ENCODE measurements at regions not wholly inside any gene's neighbourhood (a gene's known extent, or its start where the extent isn't known, plus 50 kb on each side); places are given as distances from the start of the nearest gene placed in this dataset.

DNA sequence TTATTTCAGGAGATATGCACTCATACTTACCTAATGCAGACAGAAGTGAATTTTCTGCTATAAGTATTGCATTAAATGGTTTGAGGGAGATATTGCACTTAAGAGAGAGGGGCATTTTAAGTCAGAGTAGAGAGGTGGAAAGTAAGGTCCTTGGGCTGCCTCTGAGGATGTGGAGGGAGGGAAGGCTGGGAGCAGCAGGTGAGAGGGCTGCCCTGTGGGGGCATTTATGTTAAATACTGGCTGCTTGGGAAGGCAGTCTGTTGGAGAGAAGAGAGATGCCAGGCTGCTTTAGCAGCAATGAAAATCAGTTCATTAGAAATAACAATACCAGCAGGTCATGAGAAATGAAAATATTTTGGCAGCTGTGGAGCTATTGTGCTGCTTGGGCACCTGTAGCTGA, 576.2 kb upstream of the HS6ST1 start:
- intact Hi-C loops (cut with DNase I): no loop called here
- Histone ChIP-seq H3K4me3 (no peak overlapping the region), H3K36me3 (no peaks in the 10 kb centered on the region), H3K27me3 (replicated peaks; ENCODE audit: insufficient read depth) (no peaks in the 10 kb centered on the region), H3K4me1 (replicated peaks) (no peaks in the 10 kb centered on the region), H3K9me3 (no peaks in the 10 kb centered on the region), H3K27ac (no peak overlapping the region)
- no peak for TF ChIP-seq POLR2AphosphoS5 (IDR thresholded peaks at IDR 0.05)
- TF ChIP-seq POLR2A (IDR thresholded peaks at IDR 0.05): no peak
- TF ChIP-seq, protein P1, sequence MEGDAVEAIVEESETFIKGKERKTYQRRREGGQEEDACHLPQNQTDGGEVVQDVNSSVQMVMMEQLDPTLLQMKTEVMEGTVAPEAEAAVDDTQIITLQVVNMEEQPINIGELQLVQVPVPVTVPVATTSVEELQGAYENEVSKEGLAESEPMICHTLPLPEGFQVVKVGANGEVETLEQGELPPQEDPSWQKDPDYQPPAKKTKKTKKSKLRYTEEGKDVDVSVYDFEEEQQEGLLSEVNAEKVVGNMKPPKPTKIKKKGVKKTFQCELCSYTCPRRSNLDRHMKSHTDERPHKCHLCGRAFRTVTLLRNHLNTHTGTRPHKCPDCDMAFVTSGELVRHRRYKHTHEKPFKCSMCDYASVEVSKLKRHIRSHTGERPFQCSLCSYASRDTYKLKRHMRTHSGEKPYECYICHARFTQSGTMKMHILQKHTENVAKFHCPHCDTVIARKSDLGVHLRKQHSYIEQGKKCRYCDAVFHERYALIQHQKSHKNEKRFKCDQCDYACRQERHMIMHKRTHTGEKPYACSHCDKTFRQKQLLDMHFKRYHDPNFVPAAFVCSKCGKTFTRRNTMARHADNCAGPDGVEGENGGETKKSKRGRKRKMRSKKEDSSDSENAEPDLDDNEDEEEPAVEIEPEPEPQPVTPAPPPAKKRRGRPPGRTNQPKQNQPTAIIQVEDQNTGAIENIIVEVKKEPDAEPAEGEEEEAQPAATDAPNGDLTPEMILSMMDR (IDR thresholded peaks at IDR 0.05): no peak
- DNase-seq (ENCODE audit: low spot score): no peak

DNA sequence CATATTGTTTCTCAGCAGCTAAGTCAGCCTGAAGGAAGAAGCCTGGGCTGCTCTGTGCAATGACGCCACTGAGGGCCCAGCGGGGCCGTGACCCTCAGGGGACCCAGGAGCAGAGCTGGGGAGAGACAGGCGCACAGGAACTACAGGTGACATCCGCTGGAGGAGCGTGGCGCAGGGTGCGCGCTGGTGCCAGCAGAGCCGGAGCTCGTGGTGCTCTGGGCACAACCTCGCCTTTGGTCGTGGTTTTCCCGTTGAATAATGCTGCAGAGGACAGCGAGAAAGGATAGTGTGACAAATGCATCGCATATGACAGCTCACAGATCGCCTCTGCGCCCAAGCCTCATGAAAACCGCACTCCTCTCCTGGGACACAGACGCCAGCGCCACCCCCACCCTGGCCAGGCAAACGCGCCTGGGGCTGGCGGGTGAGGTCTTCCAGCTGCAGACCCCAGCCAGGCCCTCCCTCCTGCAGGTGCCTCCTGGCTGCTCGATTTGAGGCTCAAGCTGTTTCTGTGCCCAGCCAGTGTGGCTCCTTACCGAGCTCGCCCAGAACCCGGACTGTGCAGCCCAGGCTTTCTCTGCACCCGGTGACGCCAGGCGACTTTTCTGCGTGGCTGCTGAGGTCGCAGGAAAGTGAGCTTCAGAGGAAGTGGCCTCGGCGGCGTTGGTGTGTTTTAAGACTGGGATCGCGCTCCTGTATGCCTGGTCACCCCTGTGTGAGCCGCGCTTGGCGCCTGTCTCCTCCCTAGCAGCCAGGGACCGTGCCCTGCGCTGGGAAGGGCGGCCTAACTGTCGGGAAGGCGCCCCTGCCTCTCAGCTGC, 583.1 kb upstream of the HS6ST1 start:
- H3K36me3 ChIP-seq: no peaks in the 10 kb centered on the region
- intact Hi-C loops (cut with DNase I): no loop called here
- H3K27me3 ChIP-seq (replicated peaks; ENCODE audit: insufficient read depth): no peaks in the 10 kb centered on the region
- H3K4me3 ChIP-seq: no peak overlapping the region
- H3K4me1 ChIP-seq (replicated peaks): no peaks in the 10 kb centered on the region
- H3K9me3 ChIP-seq: no peaks in the 10 kb centered on the region
- no peak for DNase-seq (ENCODE audit: low spot score)
- 66% methylated on average over 42 of the region's 46 CpGs for WGBS
- no peak for TF ChIP-seq POLR2A (IDR thresholded peaks at IDR 0.05)
- TF ChIP-seq, protein P1 (IDR thresholded peaks at IDR 0.05): no peak
- no peak for TF ChIP-seq POLR2AphosphoS5 (IDR thresholded peaks at IDR 0.05)
- H3K27ac ChIP-seq: no peak overlapping the region

DNA sequence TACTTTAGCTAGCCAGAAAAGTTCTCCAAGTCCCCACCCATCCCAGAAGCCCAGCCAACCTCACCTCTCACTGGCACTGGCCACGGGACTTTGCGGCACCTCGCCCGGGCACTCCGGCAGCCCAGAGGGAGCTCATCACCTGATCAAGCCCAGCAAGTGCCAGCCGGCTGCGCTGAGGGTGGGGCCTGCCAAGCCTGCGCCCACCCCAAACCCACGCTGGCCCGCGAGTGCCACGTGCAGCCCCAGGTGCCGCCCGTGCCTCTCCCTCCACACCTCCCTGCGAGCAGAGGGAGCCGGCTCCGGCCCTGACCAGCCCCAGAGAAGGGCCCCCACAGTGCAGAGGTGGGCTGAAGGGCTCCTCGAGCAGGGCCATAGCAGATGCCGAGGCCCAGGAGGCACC, 585.0 kb upstream of the HS6ST1 start:
- WGBS: 95% methylated on average over 17 of the region's 19 CpGs
- Histone ChIP-seq H3K4me1 (replicated peaks) (no peaks in the 10 kb centered on the region), H3K4me3 (no peak overlapping the region), H3K27ac (no peak overlapping the region), H3K36me3 (no peaks in the 10 kb centered on the region), H3K9me3 (no peaks in the 10 kb centered on the region), H3K27me3 (replicated peaks; ENCODE audit: insufficient read depth) (no peaks in the 10 kb centered on the region)
- TF ChIP-seq POLR2AphosphoS5 (IDR thresholded peaks at IDR 0.05) (no peak), POLR2A (IDR thresholded peaks at IDR 0.05) (no peak)
- TF ChIP-seq, protein P1 (IDR thresholded peaks at IDR 0.05): no peak
- no peak for DNase-seq (ENCODE audit: low spot score)
- intact Hi-C loops (cut with DNase I): no loop called here

DNA sequence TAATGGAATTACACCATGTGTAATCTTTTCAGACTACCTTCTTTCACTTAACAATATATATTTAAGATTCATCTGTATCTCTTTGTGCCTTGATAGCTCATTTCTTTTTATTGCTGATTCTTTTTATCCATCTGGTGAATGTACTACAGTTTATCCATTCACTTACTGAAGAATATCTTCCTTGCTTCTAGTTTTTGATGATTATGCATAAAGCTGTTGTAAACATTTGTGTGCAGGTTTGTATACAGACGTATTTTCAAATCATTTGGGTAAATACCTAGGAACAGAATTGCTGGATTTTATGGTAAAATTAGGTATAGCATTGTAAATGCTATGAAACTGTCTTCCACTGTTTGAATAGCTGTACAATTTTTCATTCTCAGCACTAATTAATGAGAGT, 592.6 kb upstream of the HS6ST1 start:
- no peak overlapping the region for H3K27ac ChIP-seq
- TF ChIP-seq, protein P1 (IDR thresholded peaks at IDR 0.05): no peak
- no peak for TF ChIP-seq POLR2A (IDR thresholded peaks at IDR 0.05)
- TF ChIP-seq POLR2AphosphoS5 (IDR thresholded peaks at IDR 0.05): no peak
- 53% methylated on average over 1 of the region's 1 CpG for WGBS
- no peak for DNase-seq (ENCODE audit: low spot score)
- no peaks in the 10 kb centered on the region for H3K27me3 ChIP-seq (replicated peaks; ENCODE audit: insufficient read depth)
- intact Hi-C loops (cut with DNase I): no loop called here
- no peak overlapping the region for H3K4me3 ChIP-seq
- H3K4me1 ChIP-seq (replicated peaks): no peaks in the 10 kb centered on the region
- H3K36me3 ChIP-seq: no peaks in the 10 kb centered on the region
- no peaks in the 10 kb centered on the region for H3K9me3 ChIP-seq

DNA sequence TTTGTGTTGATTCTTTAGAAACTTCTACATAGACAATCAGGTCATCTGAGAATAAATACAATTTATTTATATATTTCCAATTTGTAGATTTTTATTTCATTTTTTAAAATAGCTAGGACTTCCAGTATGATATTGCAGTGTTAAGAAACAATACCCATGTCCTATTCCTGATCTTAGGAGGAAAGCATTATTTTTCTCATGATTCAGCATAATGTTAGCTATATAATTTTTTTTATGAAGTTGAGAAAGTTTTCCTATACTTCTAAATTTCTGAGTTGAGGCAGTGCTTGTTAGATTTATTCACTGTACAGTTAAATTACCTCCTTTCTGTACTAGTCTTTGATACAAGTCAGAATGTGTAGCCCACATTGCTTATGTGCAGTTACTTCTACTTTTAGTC, 595.7 kb upstream of the HS6ST1 start:
- intact Hi-C loops (cut with DNase I): no loop called here
- no peak for TF ChIP-seq POLR2A (IDR thresholded peaks at IDR 0.05)
- TF ChIP-seq, protein P1 (IDR thresholded peaks at IDR 0.05): no peak
- TF ChIP-seq POLR2AphosphoS5 (IDR thresholded peaks at IDR 0.05): no peak
- H3K36me3 ChIP-seq: no peaks in the 10 kb centered on the region

More for the DNA sequence above, 595.7 kb upstream of the HS6ST1 start:
- no peak overlapping the region for H3K27ac ChIP-seq
- no peak for DNase-seq (ENCODE audit: low spot score)
- H3K4me3 ChIP-seq: no peak overlapping the region
- H3K27me3 ChIP-seq (replicated peaks; ENCODE audit: insufficient read depth): no peaks in the 10 kb centered on the region
- H3K4me1 ChIP-seq (replicated peaks): no peaks in the 10 kb centered on the region
- H3K9me3 ChIP-seq: no peaks in the 10 kb centered on the region

Data from prostate gland (tissue), 2 donors.